WTC11 (cell line): ENCODE measurements at regions not wholly inside any gene's neighbourhood (a gene's known extent, or its start where the extent isn't known, plus 50 kb on each side); places are given as distances from the start of the nearest gene placed in this dataset.

ENCODE experiments used
- ATAC-seq: fragments of 200-7000 bp; cut with Tn5 transposase; 2 replicates; pipeline ENCODE4 v1.10.0; 2021; ENCODE audit warnings: mild to moderate bottlenecking, moderate library complexity
- CTCF ChIA-PET: fragments of 300-600 bp; sonication (Branson Sonifier 250); formaldehyde crosslinking; loops from one replicate; lab custom pipeline; 2021; ENCODE audit warnings: antibody characterized with exemption; lab: Charles Lee
- POLR2A ChIA-PET: fragments of 350-600 bp; sonication (Branson Sonifier 250); formaldehyde crosslinking; loops from one replicate; lab custom pipeline; 2021; ENCODE audit warnings: antibody characterized with exemption; lab: Charles Lee
- DNase-seq: peaks from one replicate; pipeline ENCODE4 v3.0.0; 2021; ENCODE audit warnings: low spot score
- H3K27ac Mint-ChIP-seq: 2 replicates; pipeline ENCODE4 v1.8.0; 2021; ENCODE audit warnings: mixed read lengths
- H3K27me3 Mint-ChIP-seq: 2 replicates; pipeline ENCODE4 v1.8.0; 2021; ENCODE audit warnings: low read depth, mild to moderate bottlenecking, moderate library complexity, mixed read lengths
- H3K36me3 Mint-ChIP-seq: 2 replicates; pipeline ENCODE4 v1.8.0; 2021; ENCODE audit warnings: mixed read lengths
- H3K4me1 Mint-ChIP-seq: 2 replicates; pipeline ENCODE4 v1.8.0; 2022; ENCODE audit warnings: mixed read lengths
- H3K4me3 Mint-ChIP-seq: 2 replicates; pipeline ENCODE4 v1.8.0; 2021; ENCODE audit warnings: mild to moderate bottlenecking, moderate library complexity, mixed read lengths
- H3K9me3 Mint-ChIP-seq: 2 replicates; pipeline ENCODE4 v1.8.0; 2021; ENCODE audit warnings: mixed read lengths
- ATF1 ChIP-seq: sonication (generic); formaldehyde crosslinking; IDR thresholded peaks from 2 replicates; pipeline ENCODE4 v1.8.1; 2023; ENCODE audit warnings: mild to moderate bottlenecking, moderate library complexity, missing genetic modification reagents
- FOXK1 ChIP-seq: sonication (generic); formaldehyde crosslinking; IDR thresholded peaks from 2 replicates; pipeline ENCODE4 v1.8.0; 2022; ENCODE audit warnings: mild to moderate bottlenecking, moderate library complexity, missing genetic modification reagents
- IRF2 ChIP-seq: sonication (generic); formaldehyde crosslinking; IDR thresholded peaks from 2 replicates; pipeline ENCODE4 v1.8.0; 2022; ENCODE audit warnings: low read depth, missing genetic modification reagents, borderline replicate concordance
- NFE2L1 ChIP-seq: sonication (generic); formaldehyde crosslinking; IDR thresholded peaks from 2 replicates; pipeline ENCODE4 v1.8.1; 2023; ENCODE audit warnings: missing genetic modification reagents
- RORB ChIP-seq: fragments of 250-450 bp; sonication (Bioruptor Pico); IDR thresholded peaks from 2 replicates; pipeline ENCODE4 v1.9.0; 2021; ENCODE audit warnings: mild to moderate bottlenecking
- ZBTB21 ChIP-seq: sonication (generic); formaldehyde crosslinking; IDR thresholded peaks from 2 replicates; pipeline ENCODE4 v1.8.1; 2023; ENCODE audit warnings: mild to moderate bottlenecking, missing genetic modification reagents, borderline replicate concordance
- ZNF121 ChIP-seq: sonication (generic); formaldehyde crosslinking; IDR thresholded peaks from 2 replicates; pipeline ENCODE4 v1.8.0; 2023; ENCODE audit warnings: missing genetic modification reagents
- ZNF263 ChIP-seq: sonication (generic); formaldehyde crosslinking; IDR thresholded peaks from 2 replicates; pipeline ENCODE4 v1.8.1; 2022; ENCODE audit warnings: low read depth, mild to moderate bottlenecking, moderate library complexity, missing genetic modification reagents
- ZNF671 ChIP-seq: fragments of 250-450 bp; sonication (Bioruptor Pico); IDR thresholded peaks from 2 replicates; pipeline ENCODE4 v1.8.0; 2021; ENCODE audit warnings: mild to moderate bottlenecking
- TF ChIP-seq, protein P1 (sequence below): sonication (generic); formaldehyde crosslinking; IDR thresholded peaks from 2 replicates; pipeline ENCODE4 v1.8.1; 2023; ENCODE audit warnings: mild to moderate bottlenecking, missing genetic modification reagents, borderline replicate concordance
- TF ChIP-seq, protein P2 (sequence below): fragments of 250-450 bp; sonication (Bioruptor Pico); IDR thresholded peaks from 2 replicates; pipeline ENCODE4 v1.8.0; 2021; ENCODE audit warnings: mild to moderate bottlenecking
- TF ChIP-seq, protein P3 (sequence below): sonication (generic); formaldehyde crosslinking; IDR thresholded peaks from 2 replicates; pipeline ENCODE4 v1.8.1; 2023; ENCODE audit warnings: mild to moderate bottlenecking, moderate library complexity, missing genetic modification reagents
- TF ChIP-seq, protein P4 (sequence below): fragments of 250-450 bp; sonication (Bioruptor Pico); IDR thresholded peaks from 2 replicates; pipeline ENCODE4 v2.1.2; 2022; ENCODE audit warnings: mild to moderate bottlenecking, moderate library complexity
- TF ChIP-seq, protein P5 (sequence below): sonication (generic); formaldehyde crosslinking; conservative IDR thresholded peaks from 2 replicates; pipeline ENCODE4 v1.8.1; 2023; ENCODE audit warnings: mild to moderate bottlenecking, low read depth, missing genetic modification reagents, moderate library complexity
- TF ChIP-seq, protein P6 (sequence below): fragments of 250-450 bp; sonication (Bioruptor Pico); IDR thresholded peaks from 2 replicates; pipeline ENCODE4 v1.9.0; 2021; ENCODE audit warnings: mild to moderate bottlenecking
- TF ChIP-seq, protein P7 (sequence below): sonication (generic); formaldehyde crosslinking; IDR thresholded peaks from 2 replicates; pipeline ENCODE4 v1.8.0; 2022; ENCODE audit warnings: missing genetic modification reagents
- TF ChIP-seq, protein P8 (sequence below): sonication (generic); formaldehyde crosslinking; IDR thresholded peaks from 2 replicates; pipeline ENCODE4 v1.8.1; 2022; ENCODE audit warnings: mild to moderate bottlenecking, missing genetic modification reagents, moderate library complexity, borderline replicate concordance
- TF ChIP-seq, protein P9 (sequence below): sonication (generic); formaldehyde crosslinking; IDR thresholded peaks from 2 replicates; pipeline ENCODE4 v1.8.1; 2022; ENCODE audit warnings: mild to moderate bottlenecking, moderate library complexity, missing genetic modification reagents

DNA sequence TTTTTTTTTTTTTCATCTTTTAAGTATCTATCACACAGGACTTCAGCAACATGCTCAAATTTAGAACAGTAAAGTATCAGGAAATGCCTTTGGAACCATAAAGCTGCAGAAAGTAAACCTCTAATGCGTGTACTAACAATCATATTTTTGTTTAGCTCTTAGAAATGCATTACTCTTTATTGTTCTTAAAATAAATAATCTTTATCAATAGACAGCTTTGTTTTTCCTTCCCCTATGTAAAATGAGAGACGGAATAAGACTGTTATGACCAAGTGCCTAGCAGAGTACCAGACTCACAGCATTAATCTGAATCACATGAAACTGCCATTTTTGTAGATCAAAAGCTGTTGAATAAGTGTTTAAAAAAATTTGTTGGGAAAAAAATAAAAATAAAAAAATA lies 50.5 kb upstream of the COL25A1 start:
- no peak for ATAC-seq
- 0 out of 2 replicates have a peak, but pooled peaks cover 5% of the 10 kb centered on the region for H3K4me1 Mint-ChIP-seq
- H3K27me3 Mint-ChIP-seq: no peaks in the 10 kb centered on the region
- CTCF ChIA-PET: no interaction called here
- no peaks in the 10 kb centered on the region for H3K9me3 Mint-ChIP-seq
- no peaks in the 10 kb centered on the region for H3K36me3 Mint-ChIP-seq
- no peak overlapping the region for H3K4me3 Mint-ChIP-seq
- no peak overlapping the region for H3K27ac Mint-ChIP-seq
- POLR2A ChIA-PET: no interaction called here
- DNase-seq: no peak
- TF ChIP-seq ZNF671 (no peak), ATF1 (no peak), ZNF263 (CRISPR knock-in tag) (no peak), ZBTB21 (CRISPR knock-in tag) (no peak), RORB (CRISPR knock-in tag) (no peak), NFE2L1 (CRISPR knock-in tag) (no peak), IRF2 (CRISPR knock-in tag) (no peak), FOXK1 (CRISPR knock-in tag) (no peak), ZNF121 (CRISPR knock-in tag) (no peak)
- TF ChIP-seq, protein P1, sequence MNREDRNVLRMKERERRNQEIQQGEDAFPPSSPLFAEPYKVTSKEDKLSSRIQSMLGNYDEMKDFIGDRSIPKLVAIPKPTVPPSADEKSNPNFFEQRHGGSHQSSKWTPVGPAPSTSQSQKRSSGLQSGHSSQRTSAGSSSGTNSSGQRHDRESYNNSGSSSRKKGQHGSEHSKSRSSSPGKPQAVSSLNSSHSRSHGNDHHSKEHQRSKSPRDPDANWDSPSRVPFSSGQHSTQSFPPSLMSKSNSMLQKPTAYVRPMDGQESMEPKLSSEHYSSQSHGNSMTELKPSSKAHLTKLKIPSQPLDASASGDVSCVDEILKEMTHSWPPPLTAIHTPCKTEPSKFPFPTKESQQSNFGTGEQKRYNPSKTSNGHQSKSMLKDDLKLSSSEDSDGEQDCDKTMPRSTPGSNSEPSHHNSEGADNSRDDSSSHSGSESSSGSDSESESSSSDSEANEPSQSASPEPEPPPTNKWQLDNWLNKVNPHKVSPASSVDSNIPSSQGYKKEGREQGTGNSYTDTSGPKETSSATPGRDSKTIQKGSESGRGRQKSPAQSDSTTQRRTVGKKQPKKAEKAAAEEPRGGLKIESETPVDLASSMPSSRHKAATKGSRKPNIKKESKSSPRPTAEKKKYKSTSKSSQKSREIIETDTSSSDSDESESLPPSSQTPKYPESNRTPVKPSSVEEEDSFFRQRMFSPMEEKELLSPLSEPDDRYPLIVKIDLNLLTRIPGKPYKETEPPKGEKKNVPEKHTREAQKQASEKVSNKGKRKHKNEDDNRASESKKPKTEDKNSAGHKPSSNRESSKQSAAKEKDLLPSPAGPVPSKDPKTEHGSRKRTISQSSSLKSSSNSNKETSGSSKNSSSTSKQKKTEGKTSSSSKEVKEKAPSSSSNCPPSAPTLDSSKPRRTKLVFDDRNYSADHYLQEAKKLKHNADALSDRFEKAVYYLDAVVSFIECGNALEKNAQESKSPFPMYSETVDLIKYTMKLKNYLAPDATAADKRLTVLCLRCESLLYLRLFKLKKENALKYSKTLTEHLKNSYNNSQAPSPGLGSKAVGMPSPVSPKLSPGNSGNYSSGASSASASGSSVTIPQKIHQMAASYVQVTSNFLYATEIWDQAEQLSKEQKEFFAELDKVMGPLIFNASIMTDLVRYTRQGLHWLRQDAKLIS (CRISPR knock-in tag): no peak
- TF ChIP-seq, protein P2, sequence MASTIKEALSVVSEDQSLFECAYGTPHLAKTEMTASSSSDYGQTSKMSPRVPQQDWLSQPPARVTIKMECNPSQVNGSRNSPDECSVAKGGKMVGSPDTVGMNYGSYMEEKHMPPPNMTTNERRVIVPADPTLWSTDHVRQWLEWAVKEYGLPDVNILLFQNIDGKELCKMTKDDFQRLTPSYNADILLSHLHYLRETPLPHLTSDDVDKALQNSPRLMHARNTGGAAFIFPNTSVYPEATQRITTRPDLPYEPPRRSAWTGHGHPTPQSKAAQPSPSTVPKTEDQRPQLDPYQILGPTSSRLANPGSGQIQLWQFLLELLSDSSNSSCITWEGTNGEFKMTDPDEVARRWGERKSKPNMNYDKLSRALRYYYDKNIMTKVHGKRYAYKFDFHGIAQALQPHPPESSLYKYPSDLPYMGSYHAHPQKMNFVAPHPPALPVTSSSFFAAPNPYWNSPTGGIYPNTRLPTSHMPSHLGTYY (CRISPR knock-in tag): no peak
- TF ChIP-seq, protein P3, sequence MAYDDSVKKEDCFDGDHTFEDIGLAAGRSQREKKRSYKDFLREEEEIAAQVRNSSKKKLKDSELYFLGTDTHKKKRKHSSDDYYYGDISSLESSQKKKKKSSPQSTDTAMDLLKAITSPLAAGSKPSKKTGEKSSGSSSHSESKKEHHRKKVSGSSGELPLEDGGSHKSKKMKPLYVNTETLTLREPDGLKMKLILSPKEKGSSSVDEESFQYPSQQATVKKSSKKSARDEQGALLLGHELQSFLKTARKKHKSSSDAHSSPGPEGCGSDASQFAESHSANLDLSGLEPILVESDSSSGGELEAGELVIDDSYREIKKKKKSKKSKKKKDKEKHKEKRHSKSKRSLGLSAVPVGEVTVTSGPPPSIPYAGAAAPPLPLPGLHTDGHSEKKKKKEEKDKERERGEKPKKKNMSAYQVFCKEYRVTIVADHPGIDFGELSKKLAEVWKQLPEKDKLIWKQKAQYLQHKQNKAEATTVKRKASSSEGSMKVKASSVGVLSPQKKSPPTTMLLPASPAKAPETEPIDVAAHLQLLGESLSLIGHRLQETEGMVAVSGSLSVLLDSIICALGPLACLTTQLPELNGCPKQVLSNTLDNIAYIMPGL (CRISPR knock-in tag): no peak
- TF ChIP-seq, protein P4, sequence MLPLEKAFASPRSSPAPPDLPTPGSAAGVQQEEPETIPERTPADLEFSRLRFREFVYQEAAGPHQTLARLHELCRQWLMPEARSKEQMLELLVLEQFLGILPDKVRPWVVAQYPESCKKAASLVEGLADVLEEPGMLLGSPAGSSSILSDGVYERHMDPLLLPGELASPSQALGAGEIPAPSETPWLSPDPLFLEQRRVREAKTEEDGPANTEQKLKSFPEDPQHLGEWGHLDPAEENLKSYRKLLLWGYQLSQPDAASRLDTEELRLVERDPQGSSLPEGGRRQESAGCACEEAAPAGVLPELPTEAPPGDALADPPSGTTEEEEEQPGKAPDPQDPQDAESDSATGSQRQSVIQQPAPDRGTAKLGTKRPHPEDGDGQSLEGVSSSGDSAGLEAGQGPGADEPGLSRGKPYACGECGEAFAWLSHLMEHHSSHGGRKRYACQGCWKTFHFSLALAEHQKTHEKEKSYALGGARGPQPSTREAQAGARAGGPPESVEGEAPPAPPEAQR (CRISPR knock-in tag): no peak
- TF ChIP-seq, protein P5, sequence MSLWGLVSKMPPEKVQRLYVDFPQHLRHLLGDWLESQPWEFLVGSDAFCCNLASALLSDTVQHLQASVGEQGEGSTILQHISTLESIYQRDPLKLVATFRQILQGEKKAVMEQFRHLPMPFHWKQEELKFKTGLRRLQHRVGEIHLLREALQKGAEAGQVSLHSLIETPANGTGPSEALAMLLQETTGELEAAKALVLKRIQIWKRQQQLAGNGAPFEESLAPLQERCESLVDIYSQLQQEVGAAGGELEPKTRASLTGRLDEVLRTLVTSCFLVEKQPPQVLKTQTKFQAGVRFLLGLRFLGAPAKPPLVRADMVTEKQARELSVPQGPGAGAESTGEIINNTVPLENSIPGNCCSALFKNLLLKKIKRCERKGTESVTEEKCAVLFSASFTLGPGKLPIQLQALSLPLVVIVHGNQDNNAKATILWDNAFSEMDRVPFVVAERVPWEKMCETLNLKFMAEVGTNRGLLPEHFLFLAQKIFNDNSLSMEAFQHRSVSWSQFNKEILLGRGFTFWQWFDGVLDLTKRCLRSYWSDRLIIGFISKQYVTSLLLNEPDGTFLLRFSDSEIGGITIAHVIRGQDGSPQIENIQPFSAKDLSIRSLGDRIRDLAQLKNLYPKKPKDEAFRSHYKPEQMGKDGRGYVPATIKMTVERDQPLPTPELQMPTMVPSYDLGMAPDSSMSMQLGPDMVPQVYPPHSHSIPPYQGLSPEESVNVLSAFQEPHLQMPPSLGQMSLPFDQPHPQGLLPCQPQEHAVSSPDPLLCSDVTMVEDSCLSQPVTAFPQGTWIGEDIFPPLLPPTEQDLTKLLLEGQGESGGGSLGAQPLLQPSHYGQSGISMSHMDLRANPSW (CRISPR knock-in tag): no peak
- TF ChIP-seq, protein P6, sequence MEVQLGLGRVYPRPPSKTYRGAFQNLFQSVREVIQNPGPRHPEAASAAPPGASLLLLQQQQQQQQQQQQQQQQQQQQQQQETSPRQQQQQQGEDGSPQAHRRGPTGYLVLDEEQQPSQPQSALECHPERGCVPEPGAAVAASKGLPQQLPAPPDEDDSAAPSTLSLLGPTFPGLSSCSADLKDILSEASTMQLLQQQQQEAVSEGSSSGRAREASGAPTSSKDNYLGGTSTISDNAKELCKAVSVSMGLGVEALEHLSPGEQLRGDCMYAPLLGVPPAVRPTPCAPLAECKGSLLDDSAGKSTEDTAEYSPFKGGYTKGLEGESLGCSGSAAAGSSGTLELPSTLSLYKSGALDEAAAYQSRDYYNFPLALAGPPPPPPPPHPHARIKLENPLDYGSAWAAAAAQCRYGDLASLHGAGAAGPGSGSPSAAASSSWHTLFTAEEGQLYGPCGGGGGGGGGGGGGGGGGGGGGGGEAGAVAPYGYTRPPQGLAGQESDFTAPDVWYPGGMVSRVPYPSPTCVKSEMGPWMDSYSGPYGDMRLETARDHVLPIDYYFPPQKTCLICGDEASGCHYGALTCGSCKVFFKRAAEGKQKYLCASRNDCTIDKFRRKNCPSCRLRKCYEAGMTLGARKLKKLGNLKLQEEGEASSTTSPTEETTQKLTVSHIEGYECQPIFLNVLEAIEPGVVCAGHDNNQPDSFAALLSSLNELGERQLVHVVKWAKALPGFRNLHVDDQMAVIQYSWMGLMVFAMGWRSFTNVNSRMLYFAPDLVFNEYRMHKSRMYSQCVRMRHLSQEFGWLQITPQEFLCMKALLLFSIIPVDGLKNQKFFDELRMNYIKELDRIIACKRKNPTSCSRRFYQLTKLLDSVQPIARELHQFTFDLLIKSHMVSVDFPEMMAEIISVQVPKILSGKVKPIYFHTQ (CRISPR knock-in tag): no peak
- TF ChIP-seq, protein P7, sequence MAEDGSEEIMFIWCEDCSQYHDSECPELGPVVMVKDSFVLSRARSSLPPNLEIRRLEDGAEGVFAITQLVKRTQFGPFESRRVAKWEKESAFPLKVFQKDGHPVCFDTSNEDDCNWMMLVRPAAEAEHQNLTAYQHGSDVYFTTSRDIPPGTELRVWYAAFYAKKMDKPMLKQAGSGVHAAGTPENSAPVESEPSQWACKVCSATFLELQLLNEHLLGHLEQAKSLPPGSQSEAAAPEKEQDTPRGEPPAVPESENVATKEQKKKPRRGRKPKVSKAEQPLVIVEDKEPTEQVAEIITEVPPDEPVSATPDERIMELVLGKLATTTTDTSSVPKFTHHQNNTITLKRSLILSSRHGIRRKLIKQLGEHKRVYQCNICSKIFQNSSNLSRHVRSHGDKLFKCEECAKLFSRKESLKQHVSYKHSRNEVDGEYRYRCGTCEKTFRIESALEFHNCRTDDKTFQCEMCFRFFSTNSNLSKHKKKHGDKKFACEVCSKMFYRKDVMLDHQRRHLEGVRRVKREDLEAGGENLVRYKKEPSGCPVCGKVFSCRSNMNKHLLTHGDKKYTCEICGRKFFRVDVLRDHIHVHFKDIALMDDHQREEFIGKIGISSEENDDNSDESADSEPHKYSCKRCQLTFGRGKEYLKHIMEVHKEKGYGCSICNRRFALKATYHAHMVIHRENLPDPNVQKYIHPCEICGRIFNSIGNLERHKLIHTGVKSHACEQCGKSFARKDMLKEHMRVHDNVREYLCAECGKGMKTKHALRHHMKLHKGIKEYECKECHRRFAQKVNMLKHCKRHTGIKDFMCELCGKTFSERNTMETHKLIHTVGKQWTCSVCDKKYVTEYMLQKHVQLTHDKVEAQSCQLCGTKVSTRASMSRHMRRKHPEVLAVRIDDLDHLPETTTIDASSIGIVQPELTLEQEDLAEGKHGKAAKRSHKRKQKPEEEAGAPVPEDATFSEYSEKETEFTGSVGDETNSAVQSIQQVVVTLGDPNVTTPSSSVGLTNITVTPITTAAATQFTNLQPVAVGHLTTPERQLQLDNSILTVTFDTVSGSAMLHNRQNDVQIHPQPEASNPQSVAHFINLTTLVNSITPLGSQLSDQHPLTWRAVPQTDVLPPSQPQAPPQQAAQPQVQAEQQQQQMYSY (CRISPR knock-in tag): no peak
- TF ChIP-seq, protein P8, sequence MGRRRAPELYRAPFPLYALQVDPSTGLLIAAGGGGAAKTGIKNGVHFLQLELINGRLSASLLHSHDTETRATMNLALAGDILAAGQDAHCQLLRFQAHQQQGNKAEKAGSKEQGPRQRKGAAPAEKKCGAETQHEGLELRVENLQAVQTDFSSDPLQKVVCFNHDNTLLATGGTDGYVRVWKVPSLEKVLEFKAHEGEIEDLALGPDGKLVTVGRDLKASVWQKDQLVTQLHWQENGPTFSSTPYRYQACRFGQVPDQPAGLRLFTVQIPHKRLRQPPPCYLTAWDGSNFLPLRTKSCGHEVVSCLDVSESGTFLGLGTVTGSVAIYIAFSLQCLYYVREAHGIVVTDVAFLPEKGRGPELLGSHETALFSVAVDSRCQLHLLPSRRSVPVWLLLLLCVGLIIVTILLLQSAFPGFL (CRISPR knock-in tag): no peak
- TF ChIP-seq, protein P9, sequence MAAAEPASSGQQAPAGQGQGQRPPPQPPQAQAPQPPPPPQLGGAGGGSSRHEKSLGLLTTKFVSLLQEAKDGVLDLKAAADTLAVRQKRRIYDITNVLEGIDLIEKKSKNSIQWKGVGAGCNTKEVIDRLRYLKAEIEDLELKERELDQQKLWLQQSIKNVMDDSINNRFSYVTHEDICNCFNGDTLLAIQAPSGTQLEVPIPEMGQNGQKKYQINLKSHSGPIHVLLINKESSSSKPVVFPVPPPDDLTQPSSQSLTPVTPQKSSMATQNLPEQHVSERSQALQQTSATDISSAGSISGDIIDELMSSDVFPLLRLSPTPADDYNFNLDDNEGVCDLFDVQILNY (CRISPR knock-in tag): no peak
